HEK293T (cell line): ENCODE measurements at regions not wholly inside any gene's neighbourhood (a gene's known extent, or its start where the extent isn't known, plus 50 kb on each side); places are given as distances from the start of the nearest gene placed in this dataset.
A peak's percentile ranks its signal among the peaks of the same experiment; 100 is the strongest.

Experiments used
- CTCF ChIA-PET: fragments of 350-600 bp; formaldehyde crosslinking; extraction: SDS; loops from one replicate; lab custom pipeline; 2021; ENCODE audit warnings: antibody characterized with exemption, inconsistent platforms; lab: Yijun Ruan, JAX
- POLR2A ChIA-PET: fragments of 350-600 bp; formaldehyde crosslinking; extraction: SDS; loops from one replicate; lab custom pipeline; 2020; ENCODE audit warnings: antibody characterized with exemption, inconsistent platforms; lab: Yijun Ruan, JAX
- DNase-seq: peaks from one replicate; pipeline ENCODE4 v3.0.0; 2012; ENCODE audit warnings: mixed read lengths; ENCODE audit errors: extremely low spot score
- ARNT ChIP-seq: fragments of 450-650 bp; IDR thresholded peaks from 2 replicates; pipeline ENCODE4 v1.6.1; 2017; ENCODE audit warnings: mild to moderate bottlenecking
- BHLHE40 ChIP-seq: fragments of 450-650 bp; IDR thresholded peaks from 2 replicates; pipeline ENCODE4 v1.6.1; 2016; ENCODE audit warnings: mild to moderate bottlenecking, moderate library complexity, borderline replicate concordance
- CTBP1 ChIP-seq: fragments of 450-650 bp; IDR thresholded peaks from 2 replicates; pipeline ENCODE4 v1.6.1; 2016; ENCODE audit warnings: borderline replicate concordance
- ELF4 ChIP-seq: fragments of 450-650 bp; IDR thresholded peaks from 2 replicates; pipeline ENCODE4 v1.6.1; 2017; ENCODE audit warnings: antibody characterized with exemption
- FOXA1 ChIP-seq: fragments of 450-650 bp; IDR thresholded peaks from 2 replicates; pipeline ENCODE4 v1.6.1; 2016; ENCODE audit warnings: mild to moderate bottlenecking
- FOXK2 ChIP-seq: fragments of 450-650 bp; IDR thresholded peaks from 2 replicates; pipeline ENCODE4 v1.6.1; 2016; ENCODE audit warnings: mild to moderate bottlenecking
- FOXM1 ChIP-seq: fragments of 450-650 bp; IDR thresholded peaks from 2 replicates; pipeline ENCODE4 v1.6.1; 2017; ENCODE audit warnings: mild to moderate bottlenecking, borderline replicate concordance
- HDGF ChIP-seq: fragments of 450-650 bp; IDR thresholded peaks from 2 replicates; pipeline ENCODE4 v1.6.1; 2017; ENCODE audit warnings: antibody characterized with exemption, borderline replicate concordance
- L3MBTL2 ChIP-seq: fragments of 450-650 bp; conservative IDR thresholded peaks from 2 replicates; pipeline ENCODE4 v1.6.1; 2016; ENCODE audit warnings: mild to moderate bottlenecking
- LEF1 ChIP-seq: fragments of 450-650 bp; IDR thresholded peaks from 2 replicates; pipeline ENCODE4 v1.6.1; 2017; ENCODE audit warnings: mild to moderate bottlenecking, borderline replicate concordance
- NFRKB ChIP-seq: fragments of 450-650 bp; IDR thresholded peaks from 2 replicates; pipeline ENCODE4 v1.6.1; 2016; ENCODE audit warnings: mild to moderate bottlenecking, moderate library complexity
- PKNOX1 ChIP-seq: fragments of 450-650 bp; IDR thresholded peaks from 2 replicates; pipeline ENCODE4 v1.6.1; 2016
- SP1 ChIP-seq: fragments of 450-650 bp; IDR thresholded peaks from 2 replicates; pipeline ENCODE4 v1.6.1; 2017
- SUZ12 ChIP-seq: fragments of 450-650 bp; IDR thresholded peaks from 2 replicates; pipeline ENCODE4 v1.6.1; 2016; ENCODE audit warnings: mild to moderate bottlenecking
- TARDBP ChIP-seq: fragments of 450-650 bp; IDR thresholded peaks from 2 replicates; pipeline ENCODE4 v1.6.1; 2016
- ZNF384 ChIP-seq: fragments of 450-650 bp; IDR thresholded peaks from 2 replicates; pipeline ENCODE4 v1.6.1; 2016

DNA sequence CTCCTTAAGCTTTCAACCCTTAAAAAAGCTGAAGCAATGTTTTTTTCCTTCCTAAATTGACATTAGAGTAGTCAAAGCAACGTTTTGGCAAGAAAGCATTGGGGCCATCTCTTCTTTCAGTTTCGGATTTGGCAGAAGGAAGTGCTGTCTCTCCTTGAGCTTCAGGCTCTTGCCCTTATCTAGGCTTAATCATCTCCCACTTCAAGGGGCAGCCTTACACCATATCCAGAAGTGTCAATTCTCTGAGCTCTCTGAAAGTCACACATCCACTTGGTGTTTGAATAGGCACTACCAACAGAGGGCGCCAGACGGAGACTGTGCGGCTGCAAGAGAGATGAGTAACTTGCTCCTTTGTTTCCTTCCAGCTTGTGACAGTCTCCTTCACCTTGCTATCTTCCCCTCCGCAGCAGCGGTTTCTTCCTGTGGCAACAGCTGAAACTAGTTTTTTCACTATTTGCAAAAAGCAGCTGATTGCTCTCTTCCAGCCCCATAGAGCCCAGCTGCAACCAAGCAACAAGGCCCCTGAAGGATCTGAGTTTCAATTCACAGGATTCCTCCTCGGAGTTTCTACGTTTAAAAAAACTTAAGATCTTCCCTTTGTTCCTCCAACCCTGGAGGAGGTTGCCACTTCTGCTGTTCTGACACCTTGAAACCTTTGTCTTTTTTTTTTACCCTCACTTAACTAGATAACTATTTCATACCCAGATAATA lies 147.0 kb upstream of the SLCO3A1 start:
- CTCF ChIA-PET, result interaction anchor here (0.5 to 2.2 kb wide), 25 partner anchors 8 to 1382 kb away, joined by 3 to 19 read pairs (median 3); partner anchors contain the start of genes RGMA and SLCO3A1
- DNase-seq, result peak; percentile 67
- TF ChIP-seq CTBP1, result no peak
- POLR2A ChIA-PET, result no interaction called here

DNA sequence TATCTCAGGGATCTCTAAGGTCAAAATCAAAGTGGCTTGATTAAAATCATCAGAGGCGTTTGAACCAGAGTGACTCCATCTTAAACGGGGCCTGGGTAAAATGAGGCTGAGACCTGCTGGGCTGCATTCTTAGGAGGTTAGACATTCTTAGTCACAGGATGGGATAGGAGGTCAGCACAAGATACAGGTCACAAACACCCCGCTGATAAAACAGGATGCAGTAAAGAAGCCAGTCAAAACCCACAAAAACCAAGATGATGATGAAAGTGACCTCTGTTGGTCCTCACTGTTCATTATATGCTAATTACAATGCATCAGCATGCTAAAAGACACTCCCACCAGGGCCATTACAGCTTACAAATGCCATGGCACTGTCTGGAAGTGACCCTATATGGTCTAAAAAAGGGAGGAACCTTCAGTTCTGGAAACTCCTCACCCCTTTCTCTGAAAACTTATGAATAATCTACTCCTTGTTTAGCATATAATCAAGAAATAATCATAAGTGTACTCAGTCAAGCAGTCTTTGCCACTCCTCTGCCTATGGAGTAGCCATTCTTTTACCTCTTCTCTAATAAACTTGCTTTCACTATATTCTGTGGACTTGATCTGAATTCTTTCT lies 143.3 kb upstream of the SLCO3A1 start:
- ChIA-PET POLR2A (no interaction called here), CTCF (no interaction called here)
- no peak for TF ChIP-seq BHLHE40
- no peak for TF ChIP-seq SUZ12
- TF ChIP-seq ELF4, result no peak
- TF ChIP-seq FOXM1, result no peak
- TF ChIP-seq HDGF, result no peak
- TF ChIP-seq PKNOX1, result no peak
- no peak for TF ChIP-seq ARNT
- no peak for TF ChIP-seq CTBP1
- TF ChIP-seq ZNF384, result no peak
- no peak for TF ChIP-seq L3MBTL2
- TF ChIP-seq FOXK2, result no peak
- TF ChIP-seq SP1, result no peak
- no peak for DNase-seq

- no peak for DNase-seq
- ChIA-PET CTCF (no interaction called here), POLR2A (no interaction called here)
- no peak for TF ChIP-seq NFRKB
- TF ChIP-seq FOXK2, result no peak
- TF ChIP-seq HDGF, result no peak
- no peak for TF ChIP-seq TARDBP
- no peak for TF ChIP-seq ARNT
- TF ChIP-seq ZNF384, result no peak
- TF ChIP-seq CTBP1, result no peak
- TF ChIP-seq LEF1, result no peak
- no peak for TF ChIP-seq FOXA1
- TF ChIP-seq FOXM1, result no peak
- TF ChIP-seq BHLHE40, result no peak
Observed at GRCh38 chr15:91711384-91712033, 142.0 kb upstream of the SLCO3A1 start.

DNA sequence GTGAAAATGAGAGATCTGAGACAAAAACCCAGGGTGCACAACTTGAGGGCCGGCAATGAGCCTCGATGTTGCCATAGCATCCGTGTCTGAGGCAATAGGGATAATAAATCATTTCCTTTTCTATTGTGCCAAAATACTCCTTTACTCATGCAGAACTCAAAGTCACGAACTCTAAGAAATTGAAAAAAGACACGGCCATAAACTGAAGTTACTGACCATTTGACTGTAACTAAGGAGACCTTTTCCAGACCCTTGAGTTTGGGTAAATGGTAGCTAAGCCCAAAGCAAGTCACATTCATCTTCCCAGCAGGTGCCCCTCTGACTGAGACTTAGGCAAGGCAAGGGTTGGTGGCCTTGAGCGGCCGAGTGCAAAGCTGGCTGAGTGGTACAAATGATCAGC lies 141.2 kb upstream of the SLCO3A1 start:
- POLR2A ChIA-PET, result no interaction called here
- TF ChIP-seq FOXK2, result no peak
- no peak for TF ChIP-seq ARNT
- TF ChIP-seq CTBP1, result no peak
- no peak for TF ChIP-seq SUZ12
- no peak for TF ChIP-seq TARDBP
- no peak for TF ChIP-seq LEF1
- no peak for TF ChIP-seq SP1
- no peak for TF ChIP-seq BHLHE40
- TF ChIP-seq ZNF384, result no peak
- TF ChIP-seq NFRKB, result no peak
- no peak for TF ChIP-seq HDGF
- no peak for TF ChIP-seq FOXM1
- TF ChIP-seq ELF4, result no peak
- TF ChIP-seq L3MBTL2, result no peak
- no peak for TF ChIP-seq PKNOX1
- no peak for DNase-seq
- CTCF ChIA-PET, result no interaction called here

DNA sequence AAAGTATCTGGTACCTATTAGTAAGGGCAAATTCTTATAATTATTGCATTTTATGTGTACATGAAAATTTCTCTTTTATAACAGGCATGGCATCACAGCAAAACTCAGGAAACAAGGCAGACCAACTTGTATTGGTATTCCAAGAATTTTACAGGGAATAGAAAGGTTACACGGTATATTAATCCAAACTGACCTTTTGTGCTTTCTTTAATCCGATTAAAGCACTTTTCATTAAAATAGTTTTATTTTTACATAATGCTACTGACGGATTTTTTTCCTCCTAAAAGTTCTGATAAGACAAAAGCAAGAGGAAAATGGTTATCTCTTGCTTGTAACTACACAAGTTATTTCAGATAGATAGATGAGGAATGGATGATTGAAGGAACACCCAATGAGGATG lies 137.0 kb upstream of the SLCO3A1 start:
- no peak for DNase-seq
- CTCF ChIA-PET, result no interaction called here
- POLR2A ChIA-PET, result no interaction called here
- TF ChIP-seq CTBP1, result no peak
- TF ChIP-seq SP1, result no peak
- TF ChIP-seq NFRKB, result no peak
- TF ChIP-seq HDGF, result no peak
- TF ChIP-seq ZNF384, result no peak
- no peak for TF ChIP-seq TARDBP
- TF ChIP-seq BHLHE40, result no peak
- no peak for TF ChIP-seq FOXM1
- TF ChIP-seq PKNOX1, result no peak
- TF ChIP-seq FOXK2, result no peak
- no peak for TF ChIP-seq L3MBTL2
- no peak for TF ChIP-seq ARNT
- no peak for TF ChIP-seq ELF4
- TF ChIP-seq SUZ12, result no peak
- no peak for TF ChIP-seq LEF1
- no peak for TF ChIP-seq FOXA1
